Neural cell (in vitro differentiated cells): ENCODE measurements at regions not wholly inside any gene's neighbourhood (a gene's known extent, or its start where the extent isn't known, plus 50 kb on each side); places are given as distances from the start of the nearest gene placed in this dataset.

ENCODE experiments used
- H2AFZ ChIP-seq: fragments of 200-600, 300-800 bp; sonication (generic), shearing (Covaris generic); 2 replicates; pipeline ENCODE4 v1.6.0; 2014; ENCODE audit warnings: low read depth, mild to moderate bottlenecking, antibody characterized with exemption, low read length, moderate library complexity
- H3F3A ChIP-seq: fragments of 200-600 bp; shearing (Covaris generic); 2 replicates; pipeline ENCODE4 v1.6.1; 2016; ENCODE audit warnings: mild to moderate bottlenecking, moderate library complexity, mixed read lengths, antibody characterized with exemption, low read length; ENCODE audit not compliant: insufficient read depth, poor library complexity, severe bottlenecking
- H3K27ac ChIP-seq: fragments of 200-600, 300-800 bp; sonication (generic), shearing (Covaris generic); 2 replicates; pipeline ENCODE4 v1.5.1; 2014; ENCODE audit warnings: mild to moderate bottlenecking, low read length, moderate library complexity
- H3K27me3 ChIP-seq: fragments of 300-800, 200-600 bp; sonication (generic), shearing (Covaris generic); 2 replicates; pipeline ENCODE4 v1.6.0; 2014; ENCODE audit warnings: mild to moderate bottlenecking, low read depth, low read length, moderate library complexity; ENCODE audit not compliant: insufficient read depth
- H3K36me3 ChIP-seq: fragments of 300-800, 200-600 bp; sonication (generic), shearing (Covaris generic); 2 replicates; pipeline ENCODE4 v1.5.1; 2014; ENCODE audit warnings: mild to moderate bottlenecking, antibody characterized with exemption, low read length, moderate library complexity; ENCODE audit not compliant: insufficient read depth
- H3K4me2 ChIP-seq: fragments of 300-800, 200-600 bp; sonication (generic), shearing (Covaris generic); 2 replicates; pipeline ENCODE4 v1.6.0; 2014; ENCODE audit warnings: mild to moderate bottlenecking, low read length
- H3K4me3 ChIP-seq: fragments of 300-800, 200-600 bp; sonication (generic), shearing (Covaris generic); 2 replicates; pipeline ENCODE4 v1.5.1; 2014; ENCODE audit warnings: mild to moderate bottlenecking, low read length, moderate library complexity
- H3K79me2 ChIP-seq: fragments of 200-600 bp; shearing (Covaris generic); replicated peaks from 2 replicates; pipeline ENCODE4 v1.6.0; 2014; ENCODE audit warnings: mild to moderate bottlenecking, low read length, moderate library complexity; ENCODE audit not compliant: insufficient read depth
- H3K9ac ChIP-seq: fragments of 300-800, 200-600 bp; sonication (generic), shearing (Covaris generic); 2 replicates; pipeline ENCODE4 v1.6.1; 2016; ENCODE audit warnings: mild to moderate bottlenecking, low read length, mixed read lengths
- H3K9me2 ChIP-seq: fragments of 200-600 bp; shearing (Covaris generic); 2 replicates; pipeline ENCODE4 v1.6.1; 2016; ENCODE audit warnings: mild to moderate bottlenecking, low read length, mixed read lengths; ENCODE audit not compliant: insufficient read depth
- H3K9me3 ChIP-seq: fragments of 200-600, 300-800 bp; sonication (generic), shearing (Covaris generic); 2 replicates; pipeline ENCODE4 v1.6.1; 2016; ENCODE audit warnings: mild to moderate bottlenecking, mixed run types, low read length, moderate library complexity, mixed read lengths
- H4K20me1 ChIP-seq: fragments of 200-600 bp; shearing (Covaris generic); 2 replicates; pipeline ENCODE4 v1.6.1; 2016; ENCODE audit warnings: mild to moderate bottlenecking, mixed run types; ENCODE audit not compliant: insufficient read depth
- EP300 ChIP-seq: fragments of 450-650 bp; conservative IDR thresholded peaks from 2 replicates; pipeline ENCODE4 v1.6.1; 2014; ENCODE audit warnings: antibody characterized with exemption, mild to moderate bottlenecking, moderate library complexity; ENCODE audit not compliant: poor library complexity, severe bottlenecking
- EZH2 ChIP-seq: fragments of 200-600, 300-800 bp; shearing (Covaris generic), sonication (generic); IDR thresholded peaks from 2 replicates; pipeline ENCODE4 v1.6.1; 2014; ENCODE audit warnings: antibody characterized with exemption, low read length, borderline replicate concordance, mild to moderate bottlenecking; ENCODE audit not compliant: insufficient read depth, poor library complexity, severe bottlenecking
- MXI1 ChIP-seq: fragments of 450-650 bp; conservative IDR thresholded peaks from 2 replicates; pipeline ENCODE4 v1.6.1; 2014; ENCODE audit warnings: antibody characterized with exemption, mild to moderate bottlenecking; ENCODE audit not compliant: poor library complexity, severe bottlenecking
- POLR2AphosphoS5 ChIP-seq: IDR thresholded peaks from 2 replicates; pipeline ENCODE4 v1.6.1; 2012
- RAD21 ChIP-seq: fragments of 450-650 bp; conservative IDR thresholded peaks from 2 replicates; pipeline ENCODE4 v1.6.1; 2014; ENCODE audit warnings: antibody characterized with exemption, mild to moderate bottlenecking, moderate library complexity
- SMC3 ChIP-seq: fragments of 450-650 bp; conservative IDR thresholded peaks from 2 replicates; pipeline ENCODE4 v1.6.1; 2014; ENCODE audit warnings: antibody characterized with exemption, mild to moderate bottlenecking, moderate library complexity; ENCODE audit not compliant: poor library complexity
- TAF1 ChIP-seq: IDR thresholded peaks from 2 replicates; pipeline ENCODE4 v1.6.1; 2012; ENCODE audit warnings: low read depth
- TF ChIP-seq, protein P1 (sequence below): fragments of 450-650 bp; IDR thresholded peaks from 2 replicates; pipeline ENCODE4 v1.5.1; 2014; ENCODE audit warnings: antibody characterized with exemption, mild to moderate bottlenecking, moderate library complexity; ENCODE audit not compliant: poor library complexity, severe bottlenecking
- TF ChIP-seq, protein P2 (sequence below): IDR thresholded peaks from 2 replicates; pipeline ENCODE4 v1.6.1; 2012; ENCODE audit warnings: borderline replicate concordance

DNA sequence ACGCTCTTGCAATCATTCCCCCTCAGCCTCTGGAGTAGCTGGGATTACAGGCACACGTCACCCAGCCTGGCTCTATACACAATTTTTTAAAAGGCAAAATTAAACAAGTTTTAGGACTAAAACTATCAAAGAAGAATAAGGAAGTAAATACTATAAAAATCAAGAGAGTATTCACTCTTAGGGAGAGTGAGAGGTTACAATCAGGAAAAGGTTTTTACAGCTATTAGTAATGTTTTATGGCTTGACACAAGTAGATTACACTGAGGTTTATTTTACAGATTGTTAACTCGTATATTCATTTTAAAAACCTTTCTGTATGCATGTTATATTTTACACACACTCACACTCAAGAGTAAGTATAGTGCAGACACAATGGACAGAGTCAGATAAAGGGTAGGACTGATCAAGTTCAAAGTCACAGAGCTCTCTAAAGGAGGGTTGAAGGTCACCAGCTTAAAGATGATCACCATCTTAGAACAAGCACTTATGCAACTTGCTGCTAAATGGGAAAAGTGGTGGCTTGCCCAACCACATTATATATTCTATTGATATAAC is 77.9 kb upstream of the MAN1A2 start:
- Histone ChIP-seq H3K79me2 (no peaks in the 10 kb centered on the region), H3F3A (no peaks in the 10 kb centered on the region), H2AFZ (no peak overlapping the region), H4K20me1 (no peaks in the 10 kb centered on the region), H3K4me3 (no peak overlapping the region), H3K27ac (no peak overlapping the region), H3K4me2 (no peak overlapping the region), H3K9me2 (no peaks in the 10 kb centered on the region), H3K27me3 (no peaks in the 10 kb centered on the region), H3K9ac (no peak overlapping the region), H3K36me3 (no peaks in the 10 kb centered on the region), H3K9me3 (no peaks in the 10 kb centered on the region)
- no peak for TF ChIP-seq EZH2
- TF ChIP-seq POLR2AphosphoS5 = no peak
- no peak for TF ChIP-seq EP300
- TF ChIP-seq TAF1 = no peak
- TF ChIP-seq, protein P1, sequence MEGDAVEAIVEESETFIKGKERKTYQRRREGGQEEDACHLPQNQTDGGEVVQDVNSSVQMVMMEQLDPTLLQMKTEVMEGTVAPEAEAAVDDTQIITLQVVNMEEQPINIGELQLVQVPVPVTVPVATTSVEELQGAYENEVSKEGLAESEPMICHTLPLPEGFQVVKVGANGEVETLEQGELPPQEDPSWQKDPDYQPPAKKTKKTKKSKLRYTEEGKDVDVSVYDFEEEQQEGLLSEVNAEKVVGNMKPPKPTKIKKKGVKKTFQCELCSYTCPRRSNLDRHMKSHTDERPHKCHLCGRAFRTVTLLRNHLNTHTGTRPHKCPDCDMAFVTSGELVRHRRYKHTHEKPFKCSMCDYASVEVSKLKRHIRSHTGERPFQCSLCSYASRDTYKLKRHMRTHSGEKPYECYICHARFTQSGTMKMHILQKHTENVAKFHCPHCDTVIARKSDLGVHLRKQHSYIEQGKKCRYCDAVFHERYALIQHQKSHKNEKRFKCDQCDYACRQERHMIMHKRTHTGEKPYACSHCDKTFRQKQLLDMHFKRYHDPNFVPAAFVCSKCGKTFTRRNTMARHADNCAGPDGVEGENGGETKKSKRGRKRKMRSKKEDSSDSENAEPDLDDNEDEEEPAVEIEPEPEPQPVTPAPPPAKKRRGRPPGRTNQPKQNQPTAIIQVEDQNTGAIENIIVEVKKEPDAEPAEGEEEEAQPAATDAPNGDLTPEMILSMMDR = no peak
- TF ChIP-seq MXI1 = no peak
- TF ChIP-seq, protein P2, sequence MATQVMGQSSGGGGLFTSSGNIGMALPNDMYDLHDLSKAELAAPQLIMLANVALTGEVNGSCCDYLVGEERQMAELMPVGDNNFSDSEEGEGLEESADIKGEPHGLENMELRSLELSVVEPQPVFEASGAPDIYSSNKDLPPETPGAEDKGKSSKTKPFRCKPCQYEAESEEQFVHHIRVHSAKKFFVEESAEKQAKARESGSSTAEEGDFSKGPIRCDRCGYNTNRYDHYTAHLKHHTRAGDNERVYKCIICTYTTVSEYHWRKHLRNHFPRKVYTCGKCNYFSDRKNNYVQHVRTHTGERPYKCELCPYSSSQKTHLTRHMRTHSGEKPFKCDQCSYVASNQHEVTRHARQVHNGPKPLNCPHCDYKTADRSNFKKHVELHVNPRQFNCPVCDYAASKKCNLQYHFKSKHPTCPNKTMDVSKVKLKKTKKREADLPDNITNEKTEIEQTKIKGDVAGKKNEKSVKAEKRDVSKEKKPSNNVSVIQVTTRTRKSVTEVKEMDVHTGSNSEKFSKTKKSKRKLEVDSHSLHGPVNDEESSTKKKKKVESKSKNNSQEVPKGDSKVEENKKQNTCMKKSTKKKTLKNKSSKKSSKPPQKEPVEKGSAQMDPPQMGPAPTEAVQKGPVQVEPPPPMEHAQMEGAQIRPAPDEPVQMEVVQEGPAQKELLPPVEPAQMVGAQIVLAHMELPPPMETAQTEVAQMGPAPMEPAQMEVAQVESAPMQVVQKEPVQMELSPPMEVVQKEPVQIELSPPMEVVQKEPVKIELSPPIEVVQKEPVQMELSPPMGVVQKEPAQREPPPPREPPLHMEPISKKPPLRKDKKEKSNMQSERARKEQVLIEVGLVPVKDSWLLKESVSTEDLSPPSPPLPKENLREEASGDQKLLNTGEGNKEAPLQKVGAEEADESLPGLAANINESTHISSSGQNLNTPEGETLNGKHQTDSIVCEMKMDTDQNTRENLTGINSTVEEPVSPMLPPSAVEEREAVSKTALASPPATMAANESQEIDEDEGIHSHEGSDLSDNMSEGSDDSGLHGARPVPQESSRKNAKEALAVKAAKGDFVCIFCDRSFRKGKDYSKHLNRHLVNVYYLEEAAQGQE = no peak

DNA sequence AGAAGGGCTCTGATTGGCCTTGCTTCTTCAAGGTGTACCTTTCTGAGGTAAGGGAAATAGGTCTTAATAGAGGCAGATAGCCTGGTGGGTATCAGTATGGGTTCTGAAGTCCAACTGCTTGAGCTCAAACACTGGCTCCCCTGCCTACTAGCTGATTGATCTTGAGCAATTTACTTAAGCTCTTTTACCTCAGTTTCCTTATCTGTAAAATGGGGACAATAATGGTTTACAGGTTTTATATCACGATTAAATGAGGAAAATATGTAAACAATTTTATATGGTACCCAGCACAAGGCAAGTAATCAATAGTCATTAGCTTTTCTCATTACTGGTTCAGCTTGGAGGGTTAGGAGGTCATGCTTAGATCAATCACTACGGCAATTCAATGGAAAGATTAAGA is 75.8 kb upstream of the VTCN1 start:
- Histone ChIP-seq H3K9me2 (no peaks in the 10 kb centered on the region), H3K36me3 (no peaks in the 10 kb centered on the region), H3K4me3 (no peak overlapping the region), H3K27me3 (no peaks in the 10 kb centered on the region), H2AFZ (no peak overlapping the region), H3F3A (no peaks in the 10 kb centered on the region), H3K27ac (no peak overlapping the region), H3K9ac (no peak overlapping the region), H3K4me2 (no peak overlapping the region), H3K79me2 (no peaks in the 10 kb centered on the region), H3K9me3 (no peaks in the 10 kb centered on the region), H4K20me1 (no peaks in the 10 kb centered on the region)
- TF ChIP-seq MXI1 = no peak
- no peak for TF ChIP-seq POLR2AphosphoS5
- TF ChIP-seq, protein P1 = no peak
- no peak for TF ChIP-seq EP300
- TF ChIP-seq SMC3 = no peak
- TF ChIP-seq TAF1 = no peak
- no peak for TF ChIP-seq RAD21
- TF ChIP-seq, protein P2 = no peak
- no peak for TF ChIP-seq EZH2
